ENCODE measurements at regions not wholly inside any gene's neighbourhood (a gene's known extent, or its start where the extent isn't known, plus 50 kb on each side); places are given as distances from the start of the nearest gene placed in this dataset.

DNA sequence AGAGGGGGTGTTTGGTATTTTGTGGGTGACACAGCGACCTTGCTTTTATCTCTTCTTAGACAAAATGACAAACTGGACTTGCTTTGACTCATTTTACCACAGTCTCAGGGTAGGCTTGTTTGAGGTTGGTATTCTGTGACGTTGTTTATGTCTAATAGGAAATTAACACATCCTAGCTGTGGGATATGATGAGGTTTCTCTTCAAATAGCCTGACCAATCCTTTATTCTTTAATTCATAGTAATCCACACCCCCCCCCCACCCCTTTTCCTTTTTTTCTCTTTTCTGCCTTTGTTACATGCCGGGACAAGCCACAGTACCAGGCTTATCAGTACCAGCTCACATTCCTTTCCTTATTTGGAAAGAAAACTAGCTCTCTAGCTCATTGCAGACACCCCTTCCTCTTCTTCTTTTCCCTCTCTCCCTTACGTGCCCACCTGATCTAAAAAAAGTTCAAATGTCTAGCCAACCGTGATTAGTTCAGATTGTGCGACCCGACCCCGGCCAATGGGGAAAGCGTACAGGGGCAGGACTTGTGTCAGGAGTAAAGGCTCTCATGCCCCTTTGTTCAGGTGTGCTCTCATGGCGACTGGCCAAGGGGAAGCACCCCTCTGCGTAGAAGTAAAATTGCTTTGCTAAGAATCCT is 52.2 kb upstream of the PTPRM start:
- intact Hi-C loops (cut with DNase I): no loop called here
- no peak overlapping the region for H3K27ac ChIP-seq (ENCODE audit: low read depth in 2 of 2, low read length in 2 of 2)
- no peak for TF ChIP-seq CTCF (IDR thresholded peaks at IDR 0.05; ENCODE audit: borderline replicate concordance, extremely low read depth, insufficient read depth)
- H3K4me3 ChIP-seq (ENCODE audit: low read length in 3 of 3): no peak overlapping the region
- no peak for FAIRE-seq
- no peaks in the 10 kb centered on the region for H3K27me3 ChIP-seq (ENCODE audit: control insufficient read depth, insufficient read depth, low read length)
- H3K9me3 ChIP-seq (ENCODE audit: control insufficient read depth in 2 of 3, insufficient read depth in 1 of 3, low read length in 3 of 3): no peaks in the 10 kb centered on the region
- peak in 2 of 5 donors; percentile 11 to 29 for DNase-seq
- no peak overlapping the region for H3K9ac ChIP-seq (ENCODE audit: low read length in 3 of 3)
- H3K4me1 ChIP-seq (ENCODE audit: control insufficient read depth in 2 of 3, insufficient read depth in 2 of 3, low read depth in 1 of 3, low read length in 3 of 3): peaks cover 0 to 6% (median 4%) of the 10 kb centered on the region in 3 donors
- H3K36me3 ChIP-seq (ENCODE audit: control insufficient read depth in 2 of 3, insufficient read depth in 3 of 3, low read length in 3 of 3): no peaks in the 10 kb centered on the region

DNA sequence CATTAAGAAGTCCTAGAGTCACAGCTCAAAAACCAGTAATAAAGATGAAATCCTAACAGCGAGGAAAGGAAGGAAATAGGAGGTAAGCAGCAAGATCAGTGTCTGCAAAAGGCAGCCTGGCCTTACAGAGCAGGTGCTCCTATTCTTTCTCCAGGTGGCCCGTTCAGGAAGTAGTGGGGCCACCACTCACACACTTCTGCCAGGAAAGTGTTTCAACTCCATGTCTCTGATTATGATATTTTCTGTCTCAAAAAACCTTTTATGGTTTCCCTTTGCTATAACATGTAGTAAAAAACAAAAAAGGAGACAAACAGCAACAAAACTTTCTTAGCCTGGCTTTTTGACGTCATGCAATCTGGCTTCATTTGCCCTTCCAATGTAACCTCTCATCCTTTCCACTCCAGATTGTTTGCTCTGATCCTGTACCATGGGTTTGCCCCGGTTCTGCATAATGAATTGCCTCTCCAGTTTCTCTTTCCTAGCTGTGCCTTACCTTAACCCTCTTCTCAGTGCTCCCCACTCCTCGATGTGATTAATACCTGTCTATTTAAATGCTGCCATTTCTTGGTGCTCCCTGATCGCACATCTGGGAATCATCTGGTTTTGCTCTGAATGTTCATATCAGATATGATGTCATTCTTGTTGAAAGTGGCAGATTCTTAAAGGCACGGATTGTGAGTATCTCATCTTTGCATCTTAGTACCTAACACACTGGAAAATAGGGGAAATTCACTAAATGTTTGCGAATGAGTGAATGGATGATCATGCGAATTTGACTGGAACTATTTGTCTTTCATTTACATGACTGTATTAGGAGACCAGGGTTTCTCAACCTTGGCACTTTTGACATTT is 50.6 kb upstream of the PTPRM start:
- intact Hi-C loops (cut with DNase I): no loop called here
- FAIRE-seq (no peak), DNase-seq (no peak)
- Histone ChIP-seq H3K9me3 (ENCODE audit: control insufficient read depth in 2 of 3, insufficient read depth in 1 of 3, low read length in 3 of 3) (no peaks in the 10 kb centered on the region), H3K27ac (ENCODE audit: low read depth in 2 of 2, low read length in 2 of 2) (no peak overlapping the region), H3K27me3 (ENCODE audit: control insufficient read depth, insufficient read depth, low read length) (no peaks in the 10 kb centered on the region), H3K9ac (ENCODE audit: low read length in 3 of 3) (no peak overlapping the region), H3K4me3 (ENCODE audit: low read length in 3 of 3) (no peak overlapping the region), H3K36me3 (ENCODE audit: control insufficient read depth in 2 of 3, insufficient read depth in 3 of 3, low read length in 3 of 3) (no peaks in the 10 kb centered on the region), H3K4me1 (ENCODE audit: control insufficient read depth in 2 of 3, insufficient read depth in 2 of 3, low read depth in 1 of 3, low read length in 3 of 3) (peaks cover 0 to 6% (median 4%) of the 10 kb centered on the region in 3 donors)
- no peak for TF ChIP-seq CTCF (IDR thresholded peaks at IDR 0.05; ENCODE audit: borderline replicate concordance, extremely low read depth, insufficient read depth)
